IPS-15b (cell line): ENCODE measurements at regions not wholly inside any gene's neighbourhood (a gene's known extent, or its start where the extent isn't known, plus 50 kb on each side); places are given as distances from the start of the nearest gene placed in this dataset.
"Not testable (repeated sequence)": the region's sequence is repeated elsewhere in the genome, so short reads cannot be mapped to it uniquely, and the experiment has no call there.

ENCODE experiments used
- H3K27me3 ChIP-seq: one replicate; pipeline ENCODE4 v1.6.1; 2013; ENCODE audit warnings: low read length; ENCODE audit not compliant: control insufficient read depth, insufficient read depth
- H3K36me3 ChIP-seq: one replicate; pipeline ENCODE4 v1.6.1; 2013; ENCODE audit warnings: low read length; ENCODE audit not compliant: control insufficient read depth, insufficient read depth
- H3K4me1 ChIP-seq: one replicate; pipeline ENCODE4 v1.6.1; 2013; ENCODE audit warnings: mild to moderate bottlenecking, low read length; ENCODE audit not compliant: control insufficient read depth, insufficient read depth
- H3K4me3 ChIP-seq: one replicate; pipeline ENCODE4 v1.5.1; 2013; ENCODE audit warnings: low read depth, low read length
- H3K9ac ChIP-seq: one replicate; pipeline ENCODE4 v1.6.1; 2013; ENCODE audit warnings: low read depth, mild to moderate bottlenecking, low read length
- H3K9me3 ChIP-seq: one replicate; pipeline ENCODE4 v1.6.1; 2013; ENCODE audit warnings: mild to moderate bottlenecking, low read length; ENCODE audit not compliant: control insufficient read depth, insufficient read depth

DNA sequence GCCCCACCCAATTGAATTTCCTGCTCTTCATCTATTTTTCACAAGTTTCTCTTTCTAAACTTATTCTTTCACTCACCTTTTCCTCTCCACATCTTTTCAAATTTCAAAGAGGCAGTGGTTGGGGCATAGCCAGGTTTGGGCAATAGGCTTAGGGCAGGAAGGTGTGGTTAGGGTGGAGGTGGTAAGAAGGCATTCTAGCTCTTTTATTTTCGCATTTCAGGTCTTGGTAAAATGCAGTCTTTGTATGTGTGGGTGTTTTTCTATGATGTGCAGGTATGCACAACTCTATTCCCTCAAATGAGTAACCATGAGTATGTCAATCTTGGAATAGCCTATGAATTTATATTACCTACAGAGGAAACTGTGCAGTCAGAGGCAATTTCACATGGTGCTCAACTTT, 129.8 kb upstream of the IFNE start:
- Histone ChIP-seq H3K4me3 (no peak overlapping the region), H3K4me1 (peaks cover 6% of the 10 kb centered on the region), H3K9ac (no peak overlapping the region), H3K36me3 (no peaks in the 10 kb centered on the region), H3K9me3 (no peaks in the 10 kb centered on the region), H3K27me3 (no peaks in the 10 kb centered on the region)

- Histone ChIP-seq H3K4me1 (peaks cover 6% of the 10 kb centered on the region), H3K9me3 (no peaks in the 10 kb centered on the region)
Measured at GRCh38 chr9:21615018-21615417, 132.9 kb upstream of the IFNE start.

GRCh38 chr9:21615446-21615845, 133.3 kb upstream of the IFNE start:
- no peaks in the 10 kb centered on the region for H3K36me3 ChIP-seq
- H3K4me3 ChIP-seq = no peak overlapping the region
- no peaks in the 10 kb centered on the region for H3K27me3 ChIP-seq
- H3K9ac ChIP-seq = no peak overlapping the region
- H3K9me3 ChIP-seq = no peaks in the 10 kb centered on the region
- peaks cover 6% of the 10 kb centered on the region for H3K4me1 ChIP-seq

More at GRCh38 chr9:21615018-21615417, 132.9 kb upstream of the IFNE start:
- Histone ChIP-seq H3K36me3 (no peaks in the 10 kb centered on the region), H3K4me3 (no peak overlapping the region), H3K27me3 (no peaks in the 10 kb centered on the region), H3K9ac (no peak overlapping the region)

DNA sequence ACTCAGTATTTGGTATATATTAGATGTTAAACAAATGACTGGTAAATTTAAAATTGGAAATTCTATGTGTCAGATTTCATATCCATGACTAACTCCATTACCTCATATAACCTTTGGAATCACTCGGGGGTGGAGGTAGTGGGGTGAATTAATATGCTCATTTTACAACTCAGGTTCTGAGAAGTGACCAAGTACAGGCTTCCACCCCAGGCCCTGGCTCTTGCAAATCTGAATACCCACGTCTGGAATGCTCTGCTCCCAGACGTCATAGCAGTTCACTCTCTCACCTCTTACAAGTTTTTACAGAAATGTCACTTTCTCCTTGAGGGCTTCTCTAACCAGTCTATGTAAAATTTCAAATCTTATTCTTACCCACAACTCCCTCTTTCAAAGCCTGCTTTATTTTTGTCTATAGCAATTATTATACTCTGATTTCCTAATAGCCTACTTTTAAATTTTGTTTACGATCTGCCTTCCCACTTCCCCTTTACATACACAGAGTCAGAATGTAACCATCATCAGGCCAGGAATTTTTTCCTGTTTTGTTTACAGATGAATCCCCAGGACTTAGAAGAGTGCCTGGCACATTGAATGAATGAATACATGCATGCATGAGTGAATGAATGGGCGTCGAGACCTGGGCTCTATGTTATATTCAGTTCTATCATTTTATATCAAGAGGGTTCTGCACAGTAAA, 134.1 kb upstream of the IFNE start:
- H3K9me3 ChIP-seq = no peaks in the 10 kb centered on the region
- no peak overlapping the region for H3K4me3 ChIP-seq
- peaks cover 6% of the 10 kb centered on the region for H3K4me1 ChIP-seq
- H3K9ac ChIP-seq = no peak overlapping the region
- H3K27me3 ChIP-seq = no peaks in the 10 kb centered on the region
- no peaks in the 10 kb centered on the region for H3K36me3 ChIP-seq

DNA sequence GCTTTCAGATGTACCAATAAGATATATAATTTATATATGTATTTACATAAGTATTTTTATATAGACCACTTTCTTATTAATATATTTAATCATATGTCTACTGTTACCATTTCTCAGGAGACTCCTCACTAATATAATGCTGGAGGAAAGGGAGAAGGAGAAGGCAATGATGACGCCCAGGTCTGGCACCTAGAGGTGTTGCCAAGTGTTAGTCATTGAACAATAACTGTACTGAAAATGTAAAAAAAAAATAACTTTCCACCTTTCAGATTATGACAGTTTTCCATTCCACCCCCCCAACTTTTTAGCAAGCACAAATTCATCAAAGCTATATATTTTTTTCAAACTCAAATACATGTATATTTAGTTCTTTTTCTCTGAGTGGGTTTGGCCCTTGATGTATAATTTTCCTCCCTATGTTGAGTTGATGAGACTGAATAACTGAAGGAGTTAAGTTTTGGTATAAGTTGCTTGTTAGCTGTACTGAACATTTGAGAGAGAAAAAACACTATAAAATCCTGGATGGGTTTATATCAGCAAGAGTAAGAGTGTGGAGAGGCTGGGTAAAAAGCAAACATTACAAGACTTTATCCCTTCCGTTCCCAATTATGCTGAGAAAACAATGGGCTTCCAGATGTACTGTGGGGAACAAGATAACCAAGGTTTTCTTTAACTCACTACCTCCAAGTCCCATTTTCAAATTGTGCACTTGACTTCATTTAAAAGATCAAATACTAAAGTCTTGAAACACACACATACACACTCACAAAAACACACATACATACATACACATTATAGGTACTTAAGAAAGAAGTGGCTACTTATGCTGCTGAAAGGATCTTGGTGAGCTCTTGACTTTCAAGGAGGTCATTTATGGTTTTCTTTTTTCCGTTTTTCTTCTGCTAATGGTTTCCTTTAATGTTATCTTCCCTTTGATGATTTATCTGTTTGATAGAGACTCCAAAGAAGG, 142.8 kb upstream of the IFNE start:
- no peaks in the 10 kb centered on the region for H3K4me1 ChIP-seq
- no peaks in the 10 kb centered on the region for H3K9me3 ChIP-seq
- H3K36me3 ChIP-seq = no peaks in the 10 kb centered on the region
- H3K4me3 ChIP-seq = no peak overlapping the region
- no peak overlapping the region for H3K9ac ChIP-seq
- H3K27me3 ChIP-seq = no peaks in the 10 kb centered on the region

DNA sequence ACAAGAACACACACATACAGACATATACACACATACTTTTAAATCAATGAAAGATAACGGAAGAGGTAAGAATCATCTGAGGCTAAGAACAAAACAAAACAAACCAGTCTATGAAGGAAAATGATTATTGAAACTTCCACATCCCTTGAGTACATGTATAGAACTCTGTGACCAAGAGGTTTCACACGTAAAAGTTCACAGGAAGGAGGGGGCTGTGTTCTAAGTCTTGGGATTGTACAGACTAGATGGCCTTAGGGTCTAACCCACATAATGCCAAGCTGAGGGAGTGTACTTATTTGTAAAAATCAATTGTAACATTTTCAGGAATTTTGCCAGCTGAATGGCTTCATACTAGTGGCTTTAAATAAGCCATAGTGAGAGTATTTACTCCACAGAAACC, 144.4 kb upstream of the IFNE start:
- H3K9ac ChIP-seq = no peak overlapping the region
- H3K4me1 ChIP-seq = no peaks in the 10 kb centered on the region
- no peaks in the 10 kb centered on the region for H3K36me3 ChIP-seq
- H3K27me3 ChIP-seq = no peaks in the 10 kb centered on the region
- H3K9me3 ChIP-seq = no peaks in the 10 kb centered on the region
- H3K4me3 ChIP-seq = no peak overlapping the region

DNA sequence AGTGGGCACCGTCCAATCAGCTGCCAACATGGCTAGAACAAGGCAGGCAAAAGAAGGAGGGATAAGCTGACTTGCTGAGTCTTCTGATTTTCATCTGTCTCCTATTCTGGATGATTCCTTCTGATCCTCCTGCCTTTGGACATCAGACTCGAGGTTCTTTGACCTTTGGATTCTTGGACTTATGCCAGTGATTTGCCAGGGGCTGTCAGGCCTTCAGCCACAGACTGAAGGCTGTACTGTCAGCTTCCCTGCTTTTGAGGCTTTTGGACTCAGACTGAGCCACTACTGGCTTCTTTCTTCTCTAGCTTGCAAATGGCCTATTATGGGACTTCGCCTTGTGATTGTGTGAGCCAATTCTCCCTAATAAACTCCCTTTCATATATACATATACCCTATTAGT, 146.8 kb upstream of the IFNE start:
- not testable (repeated sequence) for H3K36me3 ChIP-seq, H3K4me3 ChIP-seq, H3K27me3 ChIP-seq, H3K4me1 ChIP-seq, H3K9me3 ChIP-seq, H3K9ac ChIP-seq

GRCh38 chr9:21634951-21635350, 152.8 kb upstream of the IFNE start:
- no peak overlapping the region for H3K4me3 ChIP-seq
- no peak overlapping the region for H3K9ac ChIP-seq
- H3K36me3 ChIP-seq = no peaks in the 10 kb centered on the region
- H3K4me1 ChIP-seq = no peaks in the 10 kb centered on the region
- H3K9me3 ChIP-seq = no peaks in the 10 kb centered on the region
- no peaks in the 10 kb centered on the region for H3K27me3 ChIP-seq

DNA sequence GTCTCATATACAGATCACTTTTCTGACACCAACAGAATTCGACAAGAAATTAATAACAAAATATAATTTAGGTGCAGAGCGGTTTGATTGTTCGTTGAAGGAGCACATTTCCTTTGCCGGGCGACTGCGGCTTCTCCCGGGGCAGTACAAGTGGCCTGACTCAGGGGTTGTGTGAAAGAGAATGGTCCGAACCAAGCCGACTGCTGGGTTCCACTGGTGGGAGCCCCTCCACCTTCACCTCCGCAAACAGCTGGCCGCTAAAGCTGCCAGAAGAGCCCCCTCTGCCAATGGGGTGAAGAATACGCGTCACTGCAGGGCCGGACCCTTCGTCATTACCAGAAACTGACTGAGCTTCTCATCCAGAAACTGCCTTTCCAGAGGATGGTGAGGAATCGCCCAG, 156.0 kb upstream of the IFNE start:
- H3K4me3 ChIP-seq = no peak overlapping the region
- H3K36me3 ChIP-seq = no peaks in the 10 kb centered on the region
- no peaks in the 10 kb centered on the region for H3K9me3 ChIP-seq
- H3K4me1 ChIP-seq = no peaks in the 10 kb centered on the region
- no peaks in the 10 kb centered on the region for H3K27me3 ChIP-seq
- no peak overlapping the region for H3K9ac ChIP-seq

GRCh38 chr9:21653091-21653490, 149.3 kb upstream of the MTAP start:
- Histone ChIP-seq H3K36me3 (no peaks in the 10 kb centered on the region), H3K27me3 (no peaks in the 10 kb centered on the region), H3K4me1 (no peaks in the 10 kb centered on the region), H3K9me3 (no peaks in the 10 kb centered on the region), H3K9ac (no peak overlapping the region), H3K4me3 (no peak overlapping the region)

- Histone ChIP-seq H3K4me1 (no peaks in the 10 kb centered on the region), H3K9me3 (no peaks in the 10 kb centered on the region), H3K9ac (no peak overlapping the region), H3K27me3 (no peaks in the 10 kb centered on the region), H3K36me3 (no peaks in the 10 kb centered on the region), H3K4me3 (no peak overlapping the region)
Measured at GRCh38 chr9:21653589-21653988, 148.8 kb upstream of the MTAP start.
